Mesenchymal stem cell (in vitro differentiated cells and primary cell): ENCODE measurements at regions not wholly inside any gene's neighbourhood (a gene's known extent, or its start where the extent isn't known, plus 50 kb on each side); places are given as distances from the start of the nearest gene placed in this dataset.

Experiments used
- DNase-seq: peaks from one replicate; pipeline ENCODE4 v3.0.0-alpha.2; 2013
- H2AFZ ChIP-seq: one replicate; pipeline ENCODE4 v1.6.1; 2013; ENCODE audit warnings: low read depth, mild to moderate bottlenecking, control low read depth, inconsistent platforms, low read length, moderate library complexity
- H2AK5ac ChIP-seq: 2 replicates; pipeline ENCODE4 v1.6.1; 2013; ENCODE audit warnings: low read length, moderate library complexity, mild to moderate bottlenecking, inconsistent platforms; ENCODE audit not compliant: severe bottlenecking
- H2BK120ac ChIP-seq: one replicate; pipeline ENCODE4 v1.6.1; 2013; ENCODE audit warnings: low read depth, mild to moderate bottlenecking, inconsistent platforms, low read length, moderate library complexity
- H2BK12ac ChIP-seq, 2 experiments: one replicate each; pipeline ENCODE4 v1.6.1; 2013; ENCODE audit warnings: inconsistent platforms in 2 of 2, low read length in 2 of 2, mild to moderate bottlenecking in 2 of 2, moderate library complexity in 2 of 2, control low read depth in 1 of 2
- H2BK15ac ChIP-seq: one replicate; pipeline ENCODE4 v1.6.1; 2013; ENCODE audit warnings: mild to moderate bottlenecking, low read depth, inconsistent platforms; ENCODE audit not compliant: poor library complexity, severe bottlenecking
- H2BK5ac ChIP-seq: 2 replicates; pipeline ENCODE4 v1.6.1; 2013; ENCODE audit warnings: low read depth, mild to moderate bottlenecking, low read length, control low read depth, inconsistent platforms; ENCODE audit not compliant: poor library complexity, severe bottlenecking
- H3K14ac ChIP-seq, 2 experiments: one replicate each; pipeline ENCODE4 v1.6.1; 2013; ENCODE audit warnings: inconsistent platforms in 2 of 2, low read length in 2 of 2, control low read depth in 1 of 2, mild to moderate bottlenecking in 1 of 2, moderate library complexity in 1 of 2
- H3K18ac ChIP-seq, 2 experiments: one replicate each; pipeline ENCODE4 v1.6.1; 2013; ENCODE audit warnings: inconsistent platforms in 2 of 2, low read length in 2 of 2, control low read depth in 1 of 2, low read depth in 1 of 2, mild to moderate bottlenecking in 1 of 2
- H3K23ac ChIP-seq, 2 experiments: one replicate each; pipeline ENCODE4 v1.6.1; 2013; ENCODE audit warnings: inconsistent platforms in 2 of 2, low read length in 2 of 2, mild to moderate bottlenecking in 2 of 2, moderate library complexity in 2 of 2, control low read depth in 1 of 2
- H3K27ac ChIP-seq: 2 replicates; pipeline ENCODE4 v1.5.1; 2013; ENCODE audit warnings: mild to moderate bottlenecking, moderate library complexity, low read length, control low read depth, inconsistent platforms; ENCODE audit not compliant: poor library complexity, severe bottlenecking
- H3K27me3 ChIP-seq, 2 experiments: 2 replicates each; pipeline versions ENCODE4 v1.6.1 to v1.7.0; 2013; ENCODE audit warnings: low read length in 2 of 2, mild to moderate bottlenecking in 2 of 2, moderate library complexity in 2 of 2, control low read depth in 1 of 2, inconsistent platforms in 1 of 2; ENCODE audit not compliant: control insufficient read depth in 1 of 2, insufficient read depth in 1 of 2
- H3K36me3 ChIP-seq, 2 experiments: 2 replicates each; pipeline versions ENCODE4 v1.6.1 to v1.7.0; 2013; ENCODE audit warnings: low read length in 2 of 2, control low read depth in 1 of 2, inconsistent platforms in 1 of 2, low read depth in 1 of 2, mild to moderate bottlenecking in 1 of 2; ENCODE audit not compliant: insufficient read depth in 2 of 2, control insufficient read depth in 1 of 2
- H3K4ac ChIP-seq, 2 experiments: one replicate each; pipeline ENCODE4 v1.6.1; 2013; ENCODE audit warnings: inconsistent platforms in 2 of 2, low read length in 2 of 2, mild to moderate bottlenecking in 2 of 2, moderate library complexity in 2 of 2, control low read depth in 1 of 2, low read depth in 1 of 2
- H3K4me1 ChIP-seq: 2 replicates; pipeline ENCODE4 v1.6.1; 2013; ENCODE audit warnings: low read depth, low read length, control low read depth; ENCODE audit not compliant: control insufficient read depth, insufficient read depth
- H3K4me2 ChIP-seq: 2 replicates; pipeline ENCODE4 v1.6.1; 2013; ENCODE audit warnings: low read length, mild to moderate bottlenecking, inconsistent platforms; ENCODE audit not compliant: poor library complexity, severe bottlenecking
- H3K4me3 ChIP-seq, 2 experiments: 2 replicates each; pipeline versions ENCODE4 v1.5.1 to v1.7.0; 2013; ENCODE audit warnings: low read length in 2 of 2, mild to moderate bottlenecking in 2 of 2, control low read depth in 1 of 2, low read depth in 1 of 2; ENCODE audit not compliant: insufficient read depth in 1 of 2
- H3K79me1 ChIP-seq: replicated peaks from 2 replicates; pipeline ENCODE4 v1.6.1; 2013; ENCODE audit warnings: mild to moderate bottlenecking, control low read depth, low read length, inconsistent platforms; ENCODE audit not compliant: poor library complexity, severe bottlenecking
- H3K9ac ChIP-seq: 2 replicates; pipeline ENCODE4 v1.7.0; 2013; ENCODE audit warnings: mild to moderate bottlenecking, low read length, moderate library complexity
- H3K9me3 ChIP-seq: 2 replicates; pipeline ENCODE4 v1.7.0; 2013; ENCODE audit warnings: mild to moderate bottlenecking, low read length; ENCODE audit not compliant: control insufficient read depth
- H4K8ac ChIP-seq: one replicate; pipeline ENCODE4 v1.6.1; 2013; ENCODE audit warnings: inconsistent platforms, mild to moderate bottlenecking, low read length, moderate library complexity
- H4K91ac ChIP-seq: one replicate; pipeline ENCODE4 v1.6.1; 2013; ENCODE audit warnings: mild to moderate bottlenecking, low read length, inconsistent platforms
- WGBS: methylation state at CpG from one replicate; pipeline ENCODE4 v1.1.7; 2013; ENCODE audit warnings: mixed read lengths; 5-methylcytosine and 5-hydroxymethylcytosine counted together

GRCh38 chr2:84278386-84278785 lies 180.7 kb downstream of the SUCLG1 start:
- Histone ChIP-seq H2AFZ (no peak overlapping the region), H2BK12ac (no peak overlapping the region), H3K4me3 (no peak overlapping the region), H3K4me1 (no peaks in the 10 kb centered on the region), H3K18ac (no peak overlapping the region), H2BK120ac (no peak overlapping the region), H3K4me2 (no peak overlapping the region), H2BK15ac (no peak overlapping the region), H2AK5ac (no peak overlapping the region), H3K9ac (no peak overlapping the region), H4K91ac (no peak overlapping the region), H3K79me1 (no peaks in the 10 kb centered on the region), H3K36me3 (no peaks in the 10 kb centered on the region), H3K27ac (no peak overlapping the region), H4K8ac (no peak overlapping the region), H3K27me3 (peaks cover 0 to 3% of the 10 kb centered on the region in 2 experiments), H2BK5ac (no peak overlapping the region), H3K4ac (no peak overlapping the region), H3K23ac (no peak overlapping the region), H3K9me3 (no peaks in the 10 kb centered on the region), H3K14ac (no peak overlapping the region)
- WGBS, result 73% methylated on average over 2 of the region's 2 CpGs
- DNase-seq, result no peak

GRCh38 chr2:84276590-84277255 lies 182.4 kb downstream of the SUCLG1 start:
- H3K23ac ChIP-seq, result no peak overlapping the region
- no peak overlapping the region for H3K27ac ChIP-seq
- no peak overlapping the region for H2BK12ac ChIP-seq
- H3K9ac ChIP-seq, result no peak overlapping the region
- H3K18ac ChIP-seq, result no peak overlapping the region
- H3K9me3 ChIP-seq, result no peaks in the 10 kb centered on the region
- peaks cover 0 to 3% of the 10 kb centered on the region in 2 experiments for H3K27me3 ChIP-seq
- H4K91ac ChIP-seq, result no peak overlapping the region
- no peaks in the 10 kb centered on the region for H3K4me1 ChIP-seq
- H4K8ac ChIP-seq, result no peak overlapping the region
- H2BK5ac ChIP-seq, result no peak overlapping the region
- H2BK15ac ChIP-seq, result no peak overlapping the region
- H2AK5ac ChIP-seq, result no peak overlapping the region
- H3K4me2 ChIP-seq, result no peak overlapping the region
- H2BK120ac ChIP-seq, result no peak overlapping the region
- no peak for DNase-seq
- H3K14ac ChIP-seq, result no peak overlapping the region
- H3K79me1 ChIP-seq, result no peaks in the 10 kb centered on the region
- no peaks in the 10 kb centered on the region for H3K36me3 ChIP-seq
- H3K4me3 ChIP-seq, result no peak overlapping the region
- H2AFZ ChIP-seq, result no peak overlapping the region
- no peak overlapping the region for H3K4ac ChIP-seq

GRCh38 chr2:84273406-84273805 lies 185.7 kb downstream of the SUCLG1 start:
- peaks cover 0 to 3% of the 10 kb centered on the region in 2 experiments for H3K27me3 ChIP-seq
- no peak overlapping the region for H2BK12ac ChIP-seq
- WGBS, result 69% methylated on average over 7 of the region's 7 CpGs
- no peak overlapping the region for H2AK5ac ChIP-seq
- no peak overlapping the region for H2AFZ ChIP-seq
- H3K18ac ChIP-seq, result no peak overlapping the region
- no peaks in the 10 kb centered on the region for H3K79me1 ChIP-seq
- no peak overlapping the region for H4K91ac ChIP-seq
- H3K4me1 ChIP-seq, result no peaks in the 10 kb centered on the region
- no peak overlapping the region for H2BK5ac ChIP-seq
- no peak for DNase-seq
- no peaks in the 10 kb centered on the region for H3K36me3 ChIP-seq
- no peak overlapping the region for H3K4me2 ChIP-seq
- no peak overlapping the region for H3K14ac ChIP-seq
- no peak overlapping the region for H3K4me3 ChIP-seq
- no peaks in the 10 kb centered on the region for H3K9me3 ChIP-seq
- H3K9ac ChIP-seq, result no peak overlapping the region
- H3K27ac ChIP-seq, result no peak overlapping the region
- H3K4ac ChIP-seq, result no peak overlapping the region
- H2BK15ac ChIP-seq, result no peak overlapping the region
- H4K8ac ChIP-seq, result no peak overlapping the region
- no peak overlapping the region for H3K23ac ChIP-seq
- H2BK120ac ChIP-seq, result no peak overlapping the region

- Histone ChIP-seq H3K9me3 (no peaks in the 10 kb centered on the region), H3K23ac (no peak overlapping the region), H3K27ac (no peak overlapping the region), H2BK5ac (no peak overlapping the region), H3K4me3 (no peak overlapping the region), H2AFZ (no peak overlapping the region), H3K4me1 (no peaks in the 10 kb centered on the region), H4K91ac (no peak overlapping the region), H3K79me1 (no peaks in the 10 kb centered on the region), H2AK5ac (no peak overlapping the region), H3K18ac (no peak overlapping the region), H3K4me2 (no peak overlapping the region), H3K14ac (no peak overlapping the region), H2BK15ac (no peak overlapping the region), H3K36me3 (no peaks in the 10 kb centered on the region), H4K8ac (no peak overlapping the region), H3K9ac (no peak overlapping the region), H3K27me3 (no peaks in the 10 kb centered on the region), H2BK12ac (no peak overlapping the region), H3K4ac (no peak overlapping the region), H2BK120ac (no peak overlapping the region)
- 63% methylated on average over 3 of the region's 3 CpGs for WGBS
- DNase-seq, result no peak
These were observed 187.1 kb downstream of the SUCLG1 start for GRCh38 chr2:84271977-84272376.
